ENCODE measurements at regions not wholly inside any gene's neighbourhood (a gene's known extent, or its start where the extent isn't known, plus 50 kb on each side); places are given as distances from the start of the nearest gene placed in this dataset.

DNA sequence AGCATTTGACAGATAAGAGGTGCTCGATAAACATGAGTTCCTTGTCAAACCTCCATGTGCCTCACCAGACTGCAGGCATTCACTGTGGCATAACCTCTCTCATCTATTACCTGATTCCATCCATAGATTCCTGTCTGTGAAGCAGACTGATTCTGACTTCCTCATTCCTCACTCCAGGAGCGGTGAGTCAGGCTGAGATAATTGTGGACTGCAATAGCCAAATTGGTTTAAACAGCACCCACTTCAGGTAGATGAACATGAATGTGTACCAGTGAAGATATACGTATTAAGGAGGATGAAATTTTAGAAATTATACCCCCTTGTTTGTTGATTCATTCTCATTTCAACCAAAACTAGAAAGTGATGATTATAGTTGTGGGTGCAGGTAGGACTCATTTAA is 391.2 kb downstream of the HINT1 start:
- TF ChIP-seq POLR2A (IDR thresholded peaks at IDR 0.05): no peak
- TF ChIP-seq, protein P1, sequence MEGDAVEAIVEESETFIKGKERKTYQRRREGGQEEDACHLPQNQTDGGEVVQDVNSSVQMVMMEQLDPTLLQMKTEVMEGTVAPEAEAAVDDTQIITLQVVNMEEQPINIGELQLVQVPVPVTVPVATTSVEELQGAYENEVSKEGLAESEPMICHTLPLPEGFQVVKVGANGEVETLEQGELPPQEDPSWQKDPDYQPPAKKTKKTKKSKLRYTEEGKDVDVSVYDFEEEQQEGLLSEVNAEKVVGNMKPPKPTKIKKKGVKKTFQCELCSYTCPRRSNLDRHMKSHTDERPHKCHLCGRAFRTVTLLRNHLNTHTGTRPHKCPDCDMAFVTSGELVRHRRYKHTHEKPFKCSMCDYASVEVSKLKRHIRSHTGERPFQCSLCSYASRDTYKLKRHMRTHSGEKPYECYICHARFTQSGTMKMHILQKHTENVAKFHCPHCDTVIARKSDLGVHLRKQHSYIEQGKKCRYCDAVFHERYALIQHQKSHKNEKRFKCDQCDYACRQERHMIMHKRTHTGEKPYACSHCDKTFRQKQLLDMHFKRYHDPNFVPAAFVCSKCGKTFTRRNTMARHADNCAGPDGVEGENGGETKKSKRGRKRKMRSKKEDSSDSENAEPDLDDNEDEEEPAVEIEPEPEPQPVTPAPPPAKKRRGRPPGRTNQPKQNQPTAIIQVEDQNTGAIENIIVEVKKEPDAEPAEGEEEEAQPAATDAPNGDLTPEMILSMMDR (IDR thresholded peaks at IDR 0.05): no peak

Data from uterus (tissue), 2 donors.